ENCODE measurements at regions not wholly inside any gene's neighbourhood (a gene's known extent, or its start where the extent isn't known, plus 50 kb on each side); places are given as distances from the start of the nearest gene placed in this dataset.

DNA sequence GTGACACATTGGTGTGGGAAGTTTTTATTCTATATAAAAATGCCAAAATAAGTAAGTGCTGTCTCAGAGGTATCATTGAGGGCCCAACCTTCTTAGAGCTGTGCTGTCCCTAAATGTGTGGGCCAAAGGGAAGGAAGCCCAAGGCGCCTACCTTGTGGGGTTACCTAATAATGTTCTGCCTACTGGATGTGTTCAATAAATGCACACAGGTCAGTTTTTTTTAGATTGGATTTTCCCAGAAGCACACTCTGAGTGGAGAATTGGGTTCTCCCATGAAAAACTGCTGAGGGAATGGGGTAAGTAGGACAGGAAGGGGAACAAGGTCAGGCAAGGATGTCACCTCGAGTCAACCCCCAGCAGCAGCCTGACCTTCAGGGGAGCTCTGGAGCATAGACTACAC, 168.7 kb upstream of the FRMD4B start:
- Histone ChIP-seq H4K20me1 (replicated peaks; ENCODE audit: control insufficient read depth, insufficient read depth, low read length) (no peaks in the 10 kb centered on the region), H3K9me3 (replicated peaks; ENCODE audit: control insufficient read depth, insufficient read depth, low read depth, low read length) (no peaks in the 10 kb centered on the region), H3K79me2 (ENCODE audit: control insufficient read depth, insufficient read depth, low read length) (no peaks in the 10 kb centered on the region), H3K9me1 (ENCODE audit: control insufficient read depth, insufficient read depth, low read length) (no peaks in the 10 kb centered on the region), H3K27me3 (ENCODE audit: control insufficient read depth in 2 of 2, insufficient read depth in 2 of 2, low read length in 2 of 2) (no peaks in the 10 kb centered on the region), H3K4me3 (no peak overlapping the region), H3K27ac (ENCODE audit: extremely low read depth, low read depth, low read length) (no peak overlapping the region), H3K4me1 (replicated peaks in 1 of 2; ENCODE audit: control insufficient read depth in 2 of 2, insufficient read depth in 2 of 2, low read length in 2 of 2) (no peaks in the 10 kb centered on the region), H2AFZ (ENCODE audit: low read depth, low read length) (no peak overlapping the region), H3K4me2 (ENCODE audit: insufficient read depth, low read length) (no peak overlapping the region), H3K36me3 (ENCODE audit: control insufficient read depth, insufficient read depth, low read length) (no peaks in the 10 kb centered on the region), H3K9ac (ENCODE audit: insufficient read depth in 1 of 2, low read depth in 2 of 2, low read length in 2 of 2) (no peak overlapping the region)
- BruUV-seq (replicated peaks) = no TSS peak
- DNase-seq (ENCODE audit: extremely low read depth in 1 of 4, low spot score in 3 of 4) (no peak), ATAC-seq (no peak), FAIRE-seq (no peak)
- no peak for TF ChIP-seq RNF2 (IDR thresholded peaks at IDR 0.05)
- TF ChIP-seq, protein P1, sequence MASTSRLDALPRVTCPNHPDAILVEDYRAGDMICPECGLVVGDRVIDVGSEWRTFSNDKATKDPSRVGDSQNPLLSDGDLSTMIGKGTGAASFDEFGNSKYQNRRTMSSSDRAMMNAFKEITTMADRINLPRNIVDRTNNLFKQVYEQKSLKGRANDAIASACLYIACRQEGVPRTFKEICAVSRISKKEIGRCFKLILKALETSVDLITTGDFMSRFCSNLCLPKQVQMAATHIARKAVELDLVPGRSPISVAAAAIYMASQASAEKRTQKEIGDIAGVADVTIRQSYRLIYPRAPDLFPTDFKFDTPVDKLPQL (IDR thresholded peaks at IDR 0.05; ENCODE audit: extremely low read depth, insufficient read length) = no peak
- TF ChIP-seq, protein P2, sequence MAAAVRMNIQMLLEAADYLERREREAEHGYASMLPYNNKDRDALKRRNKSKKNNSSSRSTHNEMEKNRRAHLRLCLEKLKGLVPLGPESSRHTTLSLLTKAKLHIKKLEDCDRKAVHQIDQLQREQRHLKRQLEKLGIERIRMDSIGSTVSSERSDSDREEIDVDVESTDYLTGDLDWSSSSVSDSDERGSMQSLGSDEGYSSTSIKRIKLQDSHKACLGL (CRISPR knock-in tag; IDR thresholded peaks at IDR 0.05; ENCODE audit: borderline replicate concordance, poor library complexity, severe bottlenecking) = no peak
- no peak for TF ChIP-seq ZNF3 (CRISPR knock-in tag; IDR thresholded peaks at IDR 0.05)
- TF ChIP-seq TAF7 (tag; IDR thresholded peaks at IDR 0.05) = no peak
- no peak for TF ChIP-seq PTBP1 (IDR thresholded peaks at IDR 0.05; ENCODE audit: low read depth, low read length)
- TF ChIP-seq ZBTB17 (CRISPR knock-in tag; IDR thresholded peaks at IDR 0.05) = no peak
- TF ChIP-seq, protein P3, sequence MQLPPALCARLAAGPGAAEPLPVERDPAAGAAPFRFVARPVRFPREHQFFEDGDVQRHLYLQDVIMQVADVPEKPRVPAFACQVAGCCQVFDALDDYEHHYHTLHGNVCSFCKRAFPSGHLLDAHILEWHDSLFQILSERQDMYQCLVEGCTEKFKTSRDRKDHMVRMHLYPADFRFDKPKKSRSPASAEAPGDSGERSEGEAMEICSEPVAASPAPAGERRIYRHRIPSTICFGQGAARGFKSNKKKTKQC (CRISPR knock-in tag; IDR thresholded peaks at IDR 0.05) = no peak
- TF ChIP-seq TBL1XR1 (IDR thresholded peaks at IDR 0.05; ENCODE audit: low read length in 2 of 2) = no peak
- TF ChIP-seq, protein P4, sequence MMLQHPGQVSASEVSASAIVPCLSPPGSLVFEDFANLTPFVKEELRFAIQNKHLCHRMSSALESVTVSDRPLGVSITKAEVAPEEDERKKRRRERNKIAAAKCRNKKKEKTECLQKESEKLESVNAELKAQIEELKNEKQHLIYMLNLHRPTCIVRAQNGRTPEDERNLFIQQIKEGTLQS (IDR thresholded peaks at IDR 0.05) = no peak
- TF ChIP-seq, protein P4 (CRISPR knock-in tag; conservative IDR thresholded peaks at IDR 0.05) = no peak
- TF ChIP-seq SRSF7 (optimal IDR thresholded peaks at IDR 0.05; ENCODE audit: low read depth, low read length) = no peak
- TF ChIP-seq, protein P5, sequence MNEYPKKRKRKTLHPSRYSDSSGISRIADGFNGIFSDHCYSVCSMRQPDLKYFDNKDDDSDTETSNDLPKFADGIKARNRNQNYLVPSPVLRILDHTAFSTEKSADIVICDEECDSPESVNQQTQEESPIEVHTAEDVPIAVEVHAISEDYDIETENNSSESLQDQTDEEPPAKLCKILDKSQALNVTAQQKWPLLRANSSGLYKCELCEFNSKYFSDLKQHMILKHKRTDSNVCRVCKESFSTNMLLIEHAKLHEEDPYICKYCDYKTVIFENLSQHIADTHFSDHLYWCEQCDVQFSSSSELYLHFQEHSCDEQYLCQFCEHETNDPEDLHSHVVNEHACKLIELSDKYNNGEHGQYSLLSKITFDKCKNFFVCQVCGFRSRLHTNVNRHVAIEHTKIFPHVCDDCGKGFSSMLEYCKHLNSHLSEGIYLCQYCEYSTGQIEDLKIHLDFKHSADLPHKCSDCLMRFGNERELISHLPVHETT (CRISPR knock-in tag; conservative IDR thresholded peaks at IDR 0.05 in 1 of 2, IDR thresholded peaks at IDR 0.05 in 1 of 2) = no peak
- TF ChIP-seq KHSRP (IDR thresholded peaks at IDR 0.05) = no peak
- CTCF ChIA-PET (ENCODE audit: low intra/inter-chr PET ratio) = no interaction called here
- 0% methylated on average over 2 of the region's 2 CpGs for WGBS (ENCODE audit: insufficient coverage, low coverage, missing lambda C conversion rate)
- intact Hi-C loops (cut with micrococcal nuclease) (no loop called here), in situ Hi-C loops (cut with MboI) (no loop called here)
- POLR2A ChIA-PET = no interaction called here
